ENCODE measurements at regions not wholly inside any gene's neighbourhood (a gene's known extent, or its start where the extent isn't known, plus 50 kb on each side); places are given as distances from the start of the nearest gene placed in this dataset.

DNA sequence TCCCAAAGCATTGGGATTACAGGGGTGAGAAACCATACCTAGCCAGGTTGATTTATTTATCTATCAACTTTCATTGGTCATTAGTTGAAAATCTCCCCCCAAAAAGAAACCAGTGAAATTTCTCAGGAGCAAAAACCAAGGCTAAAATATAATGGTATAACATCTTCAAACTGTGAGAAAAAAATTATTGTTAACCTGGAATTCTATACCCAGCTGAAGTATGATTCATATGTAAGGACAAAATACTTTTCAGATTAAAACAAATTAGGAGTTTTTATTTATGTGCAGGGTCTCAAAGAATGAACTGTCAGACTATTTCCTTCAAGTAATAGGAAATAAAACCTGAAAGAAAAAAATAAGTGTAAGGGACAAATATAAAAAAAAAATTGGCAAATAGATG is 1053.9 kb downstream of the UQCRFS1 start:
- Histone ChIP-seq H3K27me3 (no peaks in the 10 kb centered on the region), H3K4me3 (no peak overlapping the region), H3K4me1 (no peaks in the 10 kb centered on the region), H3K9me3 (peaks cover 0 to 5% (median 0%) of the 10 kb centered on the region in 4 donors), H3K27ac (no peak overlapping the region), H3K36me3 (no peaks in the 10 kb centered on the region)
- intact Hi-C loops (cut with DNase I): no loop called here
- DNase-seq: no peak
- no peak for TF ChIP-seq POLR2A (IDR thresholded peaks at IDR 0.05)
- TF ChIP-seq, protein P1, sequence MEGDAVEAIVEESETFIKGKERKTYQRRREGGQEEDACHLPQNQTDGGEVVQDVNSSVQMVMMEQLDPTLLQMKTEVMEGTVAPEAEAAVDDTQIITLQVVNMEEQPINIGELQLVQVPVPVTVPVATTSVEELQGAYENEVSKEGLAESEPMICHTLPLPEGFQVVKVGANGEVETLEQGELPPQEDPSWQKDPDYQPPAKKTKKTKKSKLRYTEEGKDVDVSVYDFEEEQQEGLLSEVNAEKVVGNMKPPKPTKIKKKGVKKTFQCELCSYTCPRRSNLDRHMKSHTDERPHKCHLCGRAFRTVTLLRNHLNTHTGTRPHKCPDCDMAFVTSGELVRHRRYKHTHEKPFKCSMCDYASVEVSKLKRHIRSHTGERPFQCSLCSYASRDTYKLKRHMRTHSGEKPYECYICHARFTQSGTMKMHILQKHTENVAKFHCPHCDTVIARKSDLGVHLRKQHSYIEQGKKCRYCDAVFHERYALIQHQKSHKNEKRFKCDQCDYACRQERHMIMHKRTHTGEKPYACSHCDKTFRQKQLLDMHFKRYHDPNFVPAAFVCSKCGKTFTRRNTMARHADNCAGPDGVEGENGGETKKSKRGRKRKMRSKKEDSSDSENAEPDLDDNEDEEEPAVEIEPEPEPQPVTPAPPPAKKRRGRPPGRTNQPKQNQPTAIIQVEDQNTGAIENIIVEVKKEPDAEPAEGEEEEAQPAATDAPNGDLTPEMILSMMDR (IDR thresholded peaks at IDR 0.05): no peak
- no peak for ATAC-seq

DNA sequence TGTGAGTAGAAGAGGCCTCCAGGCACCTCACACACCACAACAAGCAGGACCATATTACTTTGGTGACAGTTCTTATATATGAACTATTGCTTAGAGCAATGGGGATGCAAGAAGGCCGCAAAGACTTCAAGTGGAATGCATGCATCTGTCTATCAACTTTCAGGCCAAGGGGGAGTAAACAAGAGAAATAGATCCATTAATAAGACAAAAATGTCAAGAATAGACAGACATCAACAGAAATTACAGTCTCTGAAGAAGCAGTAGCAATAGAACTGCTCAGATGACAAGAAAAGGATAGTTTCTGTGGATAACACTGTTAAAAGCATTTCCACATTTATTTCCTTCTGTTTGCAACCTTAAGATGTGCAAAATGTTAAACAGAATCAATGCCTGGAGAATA is 1057.7 kb downstream of the UQCRFS1 start:
- DNase-seq: no peak

DNA sequence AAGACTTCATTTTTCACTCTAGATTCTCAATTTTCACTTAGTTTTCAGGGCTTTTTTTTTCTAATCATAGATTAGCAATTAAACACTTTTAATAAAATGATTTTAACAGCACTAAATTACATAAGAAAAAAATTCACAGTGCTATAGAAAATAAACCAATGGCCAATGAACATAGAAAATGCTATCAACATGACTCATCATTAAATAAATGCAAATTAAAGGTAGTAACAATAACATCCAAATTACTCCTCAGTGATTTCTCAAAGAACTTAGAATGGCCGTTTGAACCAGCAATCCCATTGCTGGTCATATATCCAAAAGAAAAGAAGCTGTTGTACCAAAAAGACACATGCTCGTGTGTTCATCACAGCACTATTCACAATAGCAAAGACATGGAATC is 1058.9 kb downstream of the UQCRFS1 start:
- no peak overlapping the region for H3K27ac ChIP-seq
- 38% methylated on average over 2 of the region's 2 CpGs for WGBS (ENCODE audit: insufficient coverage, low coverage, low lambda C conversion rate, missing lambda C conversion rate)
- H3K36me3 ChIP-seq: no peaks in the 10 kb centered on the region
- H3K4me1 ChIP-seq: no peaks in the 10 kb centered on the region
- intact Hi-C loops (cut with DNase I): no loop called here
- no peak for TF ChIP-seq POLR2A (IDR thresholded peaks at IDR 0.05)
- TF ChIP-seq, protein P1 (IDR thresholded peaks at IDR 0.05): no peak
- ATAC-seq (no peak), DNase-seq (no peak)
- H3K27me3 ChIP-seq: no peaks in the 10 kb centered on the region
- H3K9me3 ChIP-seq: no peaks in the 10 kb centered on the region
- H3K4me3 ChIP-seq: no peak overlapping the region

More for the DNA sequence above, 1057.7 kb downstream of the UQCRFS1 start:
- Histone ChIP-seq H3K4me1 (no peaks in the 10 kb centered on the region), H3K27me3 (no peaks in the 10 kb centered on the region), H3K36me3 (no peaks in the 10 kb centered on the region), H3K27ac (no peak overlapping the region), H3K4me3 (no peak overlapping the region), H3K9me3 (no peaks in the 10 kb centered on the region)
- ATAC-seq: no peak
- 65% methylated on average over 1 of the region's 1 CpG for WGBS (ENCODE audit: insufficient coverage, low coverage, low lambda C conversion rate, missing lambda C conversion rate)
- intact Hi-C loops (cut with DNase I): no loop called here
- no peak for TF ChIP-seq POLR2A (IDR thresholded peaks at IDR 0.05)
- TF ChIP-seq, protein P1 (IDR thresholded peaks at IDR 0.05): no peak

DNA sequence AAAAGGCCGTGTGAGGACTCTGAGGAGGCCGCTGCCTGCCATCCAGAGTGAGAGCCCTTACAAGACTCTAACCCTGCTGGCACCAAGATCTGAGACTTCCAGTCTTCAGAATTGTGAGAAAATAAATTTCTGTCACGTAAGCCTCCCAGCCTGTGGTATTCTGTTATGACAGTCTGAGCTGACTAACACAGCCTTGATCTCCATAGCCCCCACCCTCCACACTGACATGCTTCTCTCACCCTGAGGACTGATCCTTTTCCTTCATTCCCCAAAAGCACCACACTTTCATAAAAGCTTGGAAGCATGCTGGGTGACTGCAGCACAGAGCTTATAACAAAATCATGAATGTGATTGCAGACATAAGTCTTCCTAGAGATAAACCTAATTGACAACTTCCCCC is 1059.8 kb downstream of the UQCRFS1 start:
- Histone ChIP-seq H3K9me3 (no peaks in the 10 kb centered on the region), H3K27me3 (no peaks in the 10 kb centered on the region), H3K4me1 (no peaks in the 10 kb centered on the region), H3K36me3 (no peaks in the 10 kb centered on the region), H3K27ac (no peak overlapping the region), H3K4me3 (no peak overlapping the region)
- TF ChIP-seq, protein P1 (IDR thresholded peaks at IDR 0.05): no peak
- TF ChIP-seq POLR2A (IDR thresholded peaks at IDR 0.05): no peak
- no peak for ATAC-seq
- WGBS (ENCODE audit: insufficient coverage, low coverage, low lambda C conversion rate, missing lambda C conversion rate): 49% methylated on average over 2 of the region's 3 CpGs
- no peak for DNase-seq
- intact Hi-C loops (cut with DNase I): no loop called here

DNA sequence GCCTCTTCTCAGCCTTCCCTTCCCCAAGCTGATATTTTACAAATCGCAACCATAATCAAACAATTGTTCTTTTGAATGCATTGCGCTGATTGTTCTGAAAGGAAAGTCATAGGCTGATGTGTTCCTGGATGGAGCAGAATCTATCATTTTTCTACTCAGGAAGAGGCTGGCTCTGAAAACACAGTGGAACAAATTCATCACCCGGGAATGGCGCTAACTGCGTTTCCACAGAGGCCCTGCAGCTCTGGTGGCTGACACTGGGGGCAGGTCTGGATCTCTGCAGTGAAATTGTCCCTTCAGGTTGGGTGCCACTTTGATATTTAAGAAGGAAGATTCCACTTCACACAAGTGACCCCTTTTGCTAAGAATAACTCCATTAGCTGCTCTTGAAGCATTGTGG is 1060.8 kb downstream of the UQCRFS1 start:
- Histone ChIP-seq H3K4me1 (no peaks in the 10 kb centered on the region), H3K27ac (no peak overlapping the region), H3K9me3 (no peaks in the 10 kb centered on the region), H3K36me3 (no peaks in the 10 kb centered on the region), H3K4me3 (no peak overlapping the region), H3K27me3 (no peaks in the 10 kb centered on the region)
- no peak for ATAC-seq
- DNase-seq: no peak
- intact Hi-C loops (cut with DNase I): no loop called here
- 67% methylated on average over 5 of the region's 5 CpGs for WGBS (ENCODE audit: insufficient coverage, low coverage, low lambda C conversion rate, missing lambda C conversion rate)
- TF ChIP-seq, protein P1 (IDR thresholded peaks at IDR 0.05): no peak
- no peak for TF ChIP-seq POLR2A (IDR thresholded peaks at IDR 0.05)
